Fibroblast of the aortic adventitia (primary cell): ENCODE measurements at regions not wholly inside any gene's neighbourhood (a gene's known extent, or its start where the extent isn't known, plus 50 kb on each side); places are given as distances from the start of the nearest gene placed in this dataset.

Experiments
- DNase-seq: peaks from one replicate; pipeline ENCODE4 v3.0.0-alpha.2; 2010; ENCODE audit warnings: low read depth
- H3K4me3 ChIP-seq: 2 replicates; pipeline ENCODE4 v1.5.1; 2011; ENCODE audit warnings: low read depth, mild to moderate bottlenecking, control low read depth, low read length, moderate library complexity
- TF ChIP-seq, protein P1 (sequence below): IDR thresholded peaks from 2 replicates; pipeline ENCODE4 v1.5.1; 2011; ENCODE audit warnings: mild to moderate bottlenecking, low read length, control low read depth, inconsistent platforms; ENCODE audit not compliant: insufficient read depth

DNA sequence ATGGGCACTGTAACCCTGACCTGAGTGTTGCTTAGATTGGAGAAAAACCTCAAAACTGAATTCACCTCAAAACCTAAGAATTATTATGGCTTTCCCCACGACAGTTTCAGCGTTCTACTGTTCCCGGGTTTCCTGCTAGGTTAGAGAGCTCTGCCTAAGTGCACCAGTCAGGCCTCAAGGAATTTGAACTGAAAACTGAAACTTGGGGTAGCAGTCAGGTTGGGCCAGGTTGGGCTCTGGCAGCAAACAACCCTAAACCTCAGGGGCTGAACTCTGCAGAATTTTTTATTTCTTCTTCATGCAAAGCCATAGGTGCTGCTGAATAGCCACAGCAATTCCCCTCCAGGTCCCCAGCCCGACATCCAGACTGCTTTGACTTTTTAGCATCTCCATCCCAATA is 437.0 kb upstream of the PROX1 start:
- no peak overlapping the region for H3K4me3 ChIP-seq
- TF ChIP-seq, protein P1, sequence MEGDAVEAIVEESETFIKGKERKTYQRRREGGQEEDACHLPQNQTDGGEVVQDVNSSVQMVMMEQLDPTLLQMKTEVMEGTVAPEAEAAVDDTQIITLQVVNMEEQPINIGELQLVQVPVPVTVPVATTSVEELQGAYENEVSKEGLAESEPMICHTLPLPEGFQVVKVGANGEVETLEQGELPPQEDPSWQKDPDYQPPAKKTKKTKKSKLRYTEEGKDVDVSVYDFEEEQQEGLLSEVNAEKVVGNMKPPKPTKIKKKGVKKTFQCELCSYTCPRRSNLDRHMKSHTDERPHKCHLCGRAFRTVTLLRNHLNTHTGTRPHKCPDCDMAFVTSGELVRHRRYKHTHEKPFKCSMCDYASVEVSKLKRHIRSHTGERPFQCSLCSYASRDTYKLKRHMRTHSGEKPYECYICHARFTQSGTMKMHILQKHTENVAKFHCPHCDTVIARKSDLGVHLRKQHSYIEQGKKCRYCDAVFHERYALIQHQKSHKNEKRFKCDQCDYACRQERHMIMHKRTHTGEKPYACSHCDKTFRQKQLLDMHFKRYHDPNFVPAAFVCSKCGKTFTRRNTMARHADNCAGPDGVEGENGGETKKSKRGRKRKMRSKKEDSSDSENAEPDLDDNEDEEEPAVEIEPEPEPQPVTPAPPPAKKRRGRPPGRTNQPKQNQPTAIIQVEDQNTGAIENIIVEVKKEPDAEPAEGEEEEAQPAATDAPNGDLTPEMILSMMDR: no peak
- DNase-seq: no peak

DNA sequence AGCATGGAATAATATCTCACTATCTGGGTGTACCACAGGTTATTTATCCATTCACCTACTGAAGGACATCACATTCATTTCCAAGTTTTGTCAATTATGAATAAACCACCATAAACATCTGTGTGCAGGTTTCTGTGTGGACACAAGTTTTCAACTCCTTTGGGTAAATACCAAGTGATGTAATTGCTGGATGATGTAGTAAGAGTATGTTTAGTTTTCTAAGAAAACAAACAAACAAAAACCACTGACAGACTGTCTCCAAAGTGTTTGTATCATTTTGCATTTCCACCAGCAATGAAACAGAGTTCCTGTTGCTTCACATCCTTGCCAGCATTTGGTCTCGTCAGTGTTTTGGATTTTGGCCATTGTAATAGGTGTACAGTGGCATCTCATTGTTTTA is 435.7 kb upstream of the PROX1 start:
- no peak overlapping the region for H3K4me3 ChIP-seq
- no peak for DNase-seq
- TF ChIP-seq, protein P1: no peak

DNA sequence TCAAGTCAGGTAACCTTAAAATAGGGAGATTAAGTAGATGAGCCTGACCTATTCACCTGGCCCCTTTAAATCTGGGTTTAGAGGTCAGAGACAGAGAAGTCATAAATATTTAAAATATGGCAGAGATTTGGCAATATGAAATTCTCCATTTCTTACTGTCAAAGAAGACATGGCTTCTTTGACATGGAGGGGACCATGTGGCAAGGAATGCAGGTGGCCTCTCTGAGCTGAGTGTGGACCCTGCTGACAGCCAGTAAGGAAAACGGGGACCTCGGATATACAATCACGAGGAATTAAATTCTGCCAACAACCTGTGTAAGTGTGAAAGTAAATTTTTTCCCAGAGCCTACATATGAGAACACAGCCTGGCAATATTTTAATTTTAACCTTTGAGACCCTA is 427.5 kb upstream of the PROX1 start:
- H3K4me3 ChIP-seq: no peak overlapping the region
- TF ChIP-seq, protein P1: no peak
- DNase-seq: no peak

DNA sequence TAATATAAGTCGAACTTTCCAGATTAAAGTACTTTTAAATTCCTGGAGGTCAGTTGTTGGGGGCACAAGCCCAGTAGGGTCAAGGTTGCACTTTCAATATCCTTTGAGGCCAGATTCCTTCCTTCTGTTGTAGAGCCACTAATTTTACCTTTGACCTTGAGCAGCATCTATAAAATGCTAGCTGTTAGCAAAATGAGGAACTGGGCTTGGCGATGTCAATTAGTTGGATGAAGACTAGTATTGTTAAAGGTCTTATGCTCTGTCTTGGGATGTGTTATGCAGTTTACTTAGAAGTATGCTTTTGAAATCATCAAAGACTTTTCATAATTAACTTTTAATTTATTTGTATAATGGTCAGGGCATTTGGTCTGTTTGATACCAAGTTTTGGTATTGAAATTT is 425.9 kb upstream of the PROX1 start:
- no peak overlapping the region for H3K4me3 ChIP-seq
- no peak for DNase-seq
- TF ChIP-seq, protein P1: no peak

DNA sequence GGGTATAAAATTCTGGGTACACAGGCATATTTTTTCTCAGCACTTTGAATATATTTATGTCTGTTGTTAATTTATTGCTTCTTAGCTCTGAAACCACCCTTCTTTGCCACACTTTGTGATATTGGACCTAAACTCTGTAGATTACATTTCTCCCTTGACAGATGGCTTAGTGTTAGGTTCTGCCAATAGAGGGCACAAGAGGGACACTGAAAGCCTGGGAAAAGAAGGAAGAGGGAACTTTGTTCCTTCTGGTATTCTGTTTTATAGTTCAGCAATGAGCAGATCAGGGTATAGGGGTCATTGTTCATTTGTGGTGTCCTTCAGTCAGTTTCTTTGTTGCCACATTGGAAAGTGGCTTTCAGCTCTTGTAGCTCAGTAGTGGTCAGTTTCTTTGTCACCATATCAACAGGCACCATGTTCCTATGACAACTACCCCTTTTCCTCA is 423.5 kb upstream of the PROX1 start:
- TF ChIP-seq, protein P1: no peak
- DNase-seq: no peak
- H3K4me3 ChIP-seq: no peak overlapping the region

DNA sequence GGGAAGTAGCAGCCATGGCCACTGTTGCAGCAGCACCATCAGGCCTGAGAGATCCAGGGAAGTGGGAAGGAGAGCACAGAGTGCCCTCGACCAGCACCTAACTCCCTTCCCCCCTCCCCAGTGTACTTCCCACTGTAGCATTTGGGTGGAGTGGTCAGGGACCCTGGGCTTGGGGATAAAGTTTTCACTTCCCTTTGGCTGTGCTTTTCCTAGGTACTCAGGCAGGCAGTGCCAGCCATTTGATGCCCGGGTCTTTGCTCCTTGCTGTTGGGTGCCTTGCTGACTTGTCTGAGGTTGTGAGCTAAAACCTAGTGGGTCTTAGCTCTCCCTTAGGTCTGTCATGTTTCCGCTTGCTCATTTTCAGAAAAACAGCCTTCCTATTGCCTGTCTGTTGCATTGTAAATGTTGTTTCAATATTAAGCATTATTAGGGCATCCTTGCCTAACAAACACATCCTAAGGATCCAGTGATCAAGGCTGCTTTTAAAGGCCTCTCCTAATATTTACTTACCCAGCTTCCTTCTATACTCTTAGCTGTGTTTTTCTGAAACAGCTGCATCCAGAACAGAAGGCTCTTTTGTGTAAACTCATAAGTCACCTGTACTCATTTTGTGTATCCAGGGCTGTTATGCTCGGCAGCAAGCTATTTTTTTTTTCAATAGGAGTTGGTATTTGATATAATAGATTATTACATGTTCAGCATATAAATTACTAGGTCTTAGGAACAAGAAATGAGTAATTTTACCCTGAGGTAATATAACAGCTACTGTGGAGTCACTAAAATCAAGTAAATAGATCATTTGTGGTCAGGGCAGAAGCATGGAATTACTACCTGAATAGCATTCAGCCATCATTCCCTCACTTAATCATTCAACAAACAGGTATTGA is 418.6 kb upstream of the PROX1 start:
- TF ChIP-seq, protein P1: no peak
- no peak overlapping the region for H3K4me3 ChIP-seq
- no peak for DNase-seq

DNA sequence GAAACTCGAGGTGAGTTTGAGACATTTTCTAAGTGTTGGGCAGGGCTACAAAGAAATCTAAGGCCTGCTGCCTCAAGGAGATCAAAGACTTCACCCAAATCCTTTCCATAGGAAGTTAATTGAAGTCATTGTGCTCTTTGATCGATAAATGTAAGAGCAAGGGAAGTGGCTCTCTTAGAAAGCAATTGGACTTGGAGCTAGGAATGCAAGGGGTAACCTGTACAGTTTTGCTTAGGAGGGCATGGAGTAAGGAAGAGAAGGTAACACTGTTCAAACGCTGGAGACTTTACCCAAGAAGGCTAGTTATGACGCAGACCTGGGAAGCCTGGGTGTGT is 418.0 kb upstream of the PROX1 start:
- DNase-seq: no peak
- H3K4me3 ChIP-seq: no peak overlapping the region
- TF ChIP-seq, protein P1: no peak
